K562 (cell line): ENCODE measurements at regions not wholly inside any gene's neighbourhood (a gene's known extent, or its start where the extent isn't known, plus 50 kb on each side); places are given as distances from the start of the nearest gene placed in this dataset.

Experiments
- POLR2A ChIP-seq: fragments of 450-650 bp; conservative IDR thresholded peaks from 2 replicates; pipeline ENCODE4 v1.6.1; 2016
- ZBTB8A ChIP-seq: fragments of 450-650 bp; IDR thresholded peaks from 2 replicates; pipeline ENCODE4 v1.6.1; 2018; ENCODE audit warnings: mild to moderate bottlenecking, moderate library complexity; ENCODE audit not compliant: partially characterized antibody
- TF ChIP-seq, protein P1 (sequence below), 2 experiments: fragments of 450-650 bp in 1 of 2; sonication (generic) in 1 of 2; formaldehyde crosslinking in 1 of 2; IDR thresholded peaks in 1 of 2; conservative IDR thresholded peaks in 1 of 2; 2 replicates each; pipeline versions ENCODE4 v1.6.1 to v1.8.1; 2016 to 2023; ENCODE audit warnings: mild to moderate bottlenecking in 2 of 2, moderate library complexity in 2 of 2, inconsistent platforms in 1 of 2, missing genetic modification reagents in 1 of 2
- TF ChIP-seq, protein P2 (sequence below): fragments of 450-650 bp; formaldehyde crosslinking; conservative IDR thresholded peaks from 2 replicates; pipeline ENCODE4 v1.4.0; 2022; ENCODE audit warnings: mild to moderate bottlenecking, missing genetic modification characterization
- TF ChIP-seq, protein P3 (sequence below), 3 experiments: IDR thresholded peaks in 2 of 3; conservative IDR thresholded peaks in 1 of 3; 2 replicates each; pipeline ENCODE4 v1.5.1; 2011 to 2012; ENCODE audit warnings: low read length in 3 of 3, mild to moderate bottlenecking in 3 of 3, control low read depth in 2 of 3, improper control_type of control experiment in 1 of 3, inconsistent platforms in 1 of 3, low read depth in 1 of 3, mixed read lengths in 1 of 3, moderate library complexity in 1 of 3; ENCODE audit not compliant: insufficient read depth in 2 of 3

DNA sequence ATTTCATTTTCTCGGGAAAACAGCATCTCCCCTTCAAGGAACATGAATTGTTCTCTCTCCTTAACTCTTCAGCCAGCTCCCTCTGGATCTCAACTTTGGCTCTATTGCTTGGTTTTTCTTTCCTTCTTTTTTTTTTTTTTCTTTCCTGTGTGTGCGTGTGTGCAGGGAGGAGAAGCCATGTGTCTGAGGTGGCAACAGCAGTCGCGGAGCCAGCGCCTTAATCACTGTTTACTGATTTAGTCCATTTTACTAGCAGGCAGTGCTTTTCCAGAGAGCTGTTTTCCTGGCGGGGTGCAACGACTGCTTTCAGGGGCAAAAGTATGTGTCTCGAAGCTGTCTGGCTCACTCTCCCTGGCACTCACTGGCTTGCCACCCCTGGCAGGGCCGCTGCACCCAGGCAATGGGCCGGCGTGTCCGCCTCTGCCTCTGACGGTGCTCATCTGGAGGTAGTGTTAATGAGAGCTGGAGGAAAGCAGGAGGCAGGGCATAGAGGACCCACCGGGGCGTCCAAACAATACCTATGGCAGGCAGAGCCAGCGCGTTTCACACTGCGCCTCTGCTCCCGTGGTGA lies 835.4 kb upstream of the NR2F2 start:
- TF ChIP-seq, protein P1, sequence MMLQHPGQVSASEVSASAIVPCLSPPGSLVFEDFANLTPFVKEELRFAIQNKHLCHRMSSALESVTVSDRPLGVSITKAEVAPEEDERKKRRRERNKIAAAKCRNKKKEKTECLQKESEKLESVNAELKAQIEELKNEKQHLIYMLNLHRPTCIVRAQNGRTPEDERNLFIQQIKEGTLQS (IDR thresholded peaks at IDR 0.05) = no peak
- TF ChIP-seq, protein P1 (CRISPR knock-in tag; conservative IDR thresholded peaks at IDR 0.05) = no peak
- TF ChIP-seq, protein P2, sequence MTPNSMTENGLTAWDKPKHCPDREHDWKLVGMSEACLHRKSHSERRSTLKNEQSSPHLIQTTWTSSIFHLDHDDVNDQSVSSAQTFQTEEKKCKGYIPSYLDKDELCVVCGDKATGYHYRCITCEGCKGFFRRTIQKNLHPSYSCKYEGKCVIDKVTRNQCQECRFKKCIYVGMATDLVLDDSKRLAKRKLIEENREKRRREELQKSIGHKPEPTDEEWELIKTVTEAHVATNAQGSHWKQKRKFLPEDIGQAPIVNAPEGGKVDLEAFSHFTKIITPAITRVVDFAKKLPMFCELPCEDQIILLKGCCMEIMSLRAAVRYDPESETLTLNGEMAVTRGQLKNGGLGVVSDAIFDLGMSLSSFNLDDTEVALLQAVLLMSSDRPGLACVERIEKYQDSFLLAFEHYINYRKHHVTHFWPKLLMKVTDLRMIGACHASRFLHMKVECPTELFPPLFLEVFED (CRISPR knock-in tag) = no peak
- no peak for TF ChIP-seq ZBTB8A
- no peak for TF ChIP-seq POLR2A
- TF ChIP-seq, protein P3, sequence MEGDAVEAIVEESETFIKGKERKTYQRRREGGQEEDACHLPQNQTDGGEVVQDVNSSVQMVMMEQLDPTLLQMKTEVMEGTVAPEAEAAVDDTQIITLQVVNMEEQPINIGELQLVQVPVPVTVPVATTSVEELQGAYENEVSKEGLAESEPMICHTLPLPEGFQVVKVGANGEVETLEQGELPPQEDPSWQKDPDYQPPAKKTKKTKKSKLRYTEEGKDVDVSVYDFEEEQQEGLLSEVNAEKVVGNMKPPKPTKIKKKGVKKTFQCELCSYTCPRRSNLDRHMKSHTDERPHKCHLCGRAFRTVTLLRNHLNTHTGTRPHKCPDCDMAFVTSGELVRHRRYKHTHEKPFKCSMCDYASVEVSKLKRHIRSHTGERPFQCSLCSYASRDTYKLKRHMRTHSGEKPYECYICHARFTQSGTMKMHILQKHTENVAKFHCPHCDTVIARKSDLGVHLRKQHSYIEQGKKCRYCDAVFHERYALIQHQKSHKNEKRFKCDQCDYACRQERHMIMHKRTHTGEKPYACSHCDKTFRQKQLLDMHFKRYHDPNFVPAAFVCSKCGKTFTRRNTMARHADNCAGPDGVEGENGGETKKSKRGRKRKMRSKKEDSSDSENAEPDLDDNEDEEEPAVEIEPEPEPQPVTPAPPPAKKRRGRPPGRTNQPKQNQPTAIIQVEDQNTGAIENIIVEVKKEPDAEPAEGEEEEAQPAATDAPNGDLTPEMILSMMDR (IDR thresholded peaks at IDR 0.05 in 2 of 3, conservative IDR thresholded peaks at IDR 0.05 in 1 of 3; ENCODE audit: insufficient read depth in 2 of 3, low read depth in 1 of 3, low read length in 3 of 3) = no peak
